ENCODE measurements at regions not wholly inside any gene's neighbourhood (a gene's known extent, or its start where the extent isn't known, plus 50 kb on each side); places are given as distances from the start of the nearest gene placed in this dataset.

- Histone ChIP-seq H3K27me3 (ENCODE audit: control insufficient read depth in 1 of 2, insufficient read depth in 2 of 2, low read length in 2 of 2) (peaks cover 0 to 9% of the 10 kb centered on the region in 2 donors), H3K4me3 (ENCODE audit: low read depth in 1 of 2, low read length in 2 of 2) (no peak overlapping the region), H3K36me3 (ENCODE audit: control insufficient read depth in 1 of 2, insufficient read depth in 2 of 2, low read length in 2 of 2) (no peaks in the 10 kb centered on the region), H3K9me3 (ENCODE audit: control insufficient read depth in 1 of 2, low read length in 2 of 2) (no peaks in the 10 kb centered on the region), H3K27ac (ENCODE audit: low read depth, low read length) (no peak overlapping the region), H3K9ac (ENCODE audit: low read depth in 1 of 2, low read length in 2 of 2) (no peak overlapping the region), H3K4me1 (ENCODE audit: control insufficient read depth in 1 of 2, insufficient read depth in 2 of 2, low read length in 2 of 2) (no peaks in the 10 kb centered on the region)
Measured at GRCh38 chr4:129167640-129168260, 71.8 kb downstream of the C4orf33 start.

- H3K27me3 ChIP-seq (ENCODE audit: control insufficient read depth in 1 of 2, insufficient read depth in 2 of 2, low read length in 2 of 2), result peaks cover 0 to 9% of the 10 kb centered on the region in 2 donors
- H3K9me3 ChIP-seq (ENCODE audit: control insufficient read depth in 1 of 2, low read length in 2 of 2), result no peaks in the 10 kb centered on the region
- no peaks in the 10 kb centered on the region for H3K4me1 ChIP-seq (ENCODE audit: control insufficient read depth in 1 of 2, insufficient read depth in 2 of 2, low read length in 2 of 2)
- no peaks in the 10 kb centered on the region for H3K36me3 ChIP-seq (ENCODE audit: control insufficient read depth in 1 of 2, insufficient read depth in 2 of 2, low read length in 2 of 2)
- no peak overlapping the region for H3K27ac ChIP-seq (ENCODE audit: low read depth, low read length)
- H3K9ac ChIP-seq (ENCODE audit: low read depth in 1 of 2, low read length in 2 of 2), result no peak overlapping the region
- no peak overlapping the region for H3K4me3 ChIP-seq (ENCODE audit: low read depth in 1 of 2, low read length in 2 of 2)
Measured at GRCh38 chr4:129172181-129172580, 76.2 kb downstream of the C4orf33 start.

GRCh38 chr4:129176864-129177263 is 80.9 kb downstream of the C4orf33 start:
- Histone ChIP-seq H3K4me1 (ENCODE audit: control insufficient read depth in 1 of 2, insufficient read depth in 2 of 2, low read length in 2 of 2) (no peaks in the 10 kb centered on the region), H3K9me3 (ENCODE audit: control insufficient read depth in 1 of 2, low read length in 2 of 2) (no peaks in the 10 kb centered on the region), H3K27ac (ENCODE audit: low read depth, low read length) (no peak overlapping the region), H3K9ac (ENCODE audit: low read depth in 1 of 2, low read length in 2 of 2) (no peak overlapping the region), H3K4me3 (ENCODE audit: low read depth in 1 of 2, low read length in 2 of 2) (no peak overlapping the region), H3K27me3 (ENCODE audit: control insufficient read depth in 1 of 2, insufficient read depth in 2 of 2, low read length in 2 of 2) (no peaks in the 10 kb centered on the region), H3K36me3 (ENCODE audit: control insufficient read depth in 1 of 2, insufficient read depth in 2 of 2, low read length in 2 of 2) (no peaks in the 10 kb centered on the region)

DNA sequence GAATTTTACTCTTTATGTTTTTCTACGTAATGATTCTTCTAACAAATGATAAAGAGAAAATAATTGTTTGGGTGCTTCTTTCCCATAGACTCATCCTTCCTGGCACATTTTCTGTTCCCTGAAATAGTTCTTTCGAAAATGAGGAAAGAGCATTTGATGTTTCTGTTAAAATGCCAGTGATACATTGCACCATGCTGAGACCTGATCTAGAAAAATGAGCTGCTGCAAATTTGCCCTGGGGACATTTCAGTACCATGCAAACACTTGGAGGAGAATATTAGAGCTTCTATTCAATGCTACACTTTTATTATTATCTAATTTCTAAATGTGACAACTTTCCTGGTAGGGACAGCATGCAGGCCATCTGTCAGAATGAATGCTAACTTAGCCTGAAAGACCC is 83.3 kb downstream of the C4orf33 start:
- Histone ChIP-seq H3K27ac (ENCODE audit: low read depth, low read length) (no peak overlapping the region), H3K36me3 (ENCODE audit: control insufficient read depth in 1 of 2, insufficient read depth in 2 of 2, low read length in 2 of 2) (no peaks in the 10 kb centered on the region), H3K4me3 (ENCODE audit: low read depth in 1 of 2, low read length in 2 of 2) (no peak overlapping the region), H3K27me3 (ENCODE audit: control insufficient read depth in 1 of 2, insufficient read depth in 2 of 2, low read length in 2 of 2) (no peaks in the 10 kb centered on the region), H3K4me1 (ENCODE audit: control insufficient read depth in 1 of 2, insufficient read depth in 2 of 2, low read length in 2 of 2) (no peaks in the 10 kb centered on the region), H3K9me3 (ENCODE audit: control insufficient read depth in 1 of 2, low read length in 2 of 2) (no peaks in the 10 kb centered on the region), H3K9ac (ENCODE audit: low read depth in 1 of 2, low read length in 2 of 2) (no peak overlapping the region)

GRCh38 chr4:129189630-129190029 is 93.7 kb downstream of the C4orf33 start:
- Histone ChIP-seq H3K27me3 (ENCODE audit: control insufficient read depth in 1 of 2, insufficient read depth in 2 of 2, low read length in 2 of 2) (no peaks in the 10 kb centered on the region), H3K9ac (ENCODE audit: low read depth in 1 of 2, low read length in 2 of 2) (no peak overlapping the region), H3K4me3 (ENCODE audit: low read depth in 1 of 2, low read length in 2 of 2) (no peak overlapping the region), H3K4me1 (ENCODE audit: control insufficient read depth in 1 of 2, insufficient read depth in 2 of 2, low read length in 2 of 2) (no peaks in the 10 kb centered on the region), H3K36me3 (ENCODE audit: control insufficient read depth in 1 of 2, insufficient read depth in 2 of 2, low read length in 2 of 2) (no peaks in the 10 kb centered on the region), H3K9me3 (ENCODE audit: control insufficient read depth in 1 of 2, low read length in 2 of 2) (no peaks in the 10 kb centered on the region), H3K27ac (ENCODE audit: low read depth, low read length) (no peak overlapping the region)

GRCh38 chr4:129193357-129194100 is 97.6 kb downstream of the C4orf33 start:
- Histone ChIP-seq H3K9me3 (ENCODE audit: control insufficient read depth in 1 of 2, low read length in 2 of 2) (no peaks in the 10 kb centered on the region), H3K36me3 (ENCODE audit: control insufficient read depth in 1 of 2, insufficient read depth in 2 of 2, low read length in 2 of 2) (no peaks in the 10 kb centered on the region), H3K27me3 (ENCODE audit: control insufficient read depth in 1 of 2, insufficient read depth in 2 of 2, low read length in 2 of 2) (no peaks in the 10 kb centered on the region), H3K27ac (ENCODE audit: low read depth, low read length) (no peak overlapping the region), H3K4me3 (ENCODE audit: low read depth in 1 of 2, low read length in 2 of 2) (no peak overlapping the region), H3K9ac (ENCODE audit: low read depth in 1 of 2, low read length in 2 of 2) (no peak overlapping the region), H3K4me1 (ENCODE audit: control insufficient read depth in 1 of 2, insufficient read depth in 2 of 2, low read length in 2 of 2) (no peaks in the 10 kb centered on the region)

GRCh38 chr4:129208481-129208880 is 112.5 kb downstream of the C4orf33 start:
- Histone ChIP-seq H3K9me3 (ENCODE audit: control insufficient read depth in 1 of 2, low read length in 2 of 2) (no peaks in the 10 kb centered on the region), H3K9ac (ENCODE audit: low read depth in 1 of 2, low read length in 2 of 2) (no peak overlapping the region), H3K36me3 (ENCODE audit: control insufficient read depth in 1 of 2, insufficient read depth in 2 of 2, low read length in 2 of 2) (no peaks in the 10 kb centered on the region), H3K27ac (ENCODE audit: low read depth, low read length) (no peak overlapping the region), H3K4me1 (ENCODE audit: control insufficient read depth in 1 of 2, insufficient read depth in 2 of 2, low read length in 2 of 2) (no peaks in the 10 kb centered on the region), H3K27me3 (ENCODE audit: control insufficient read depth in 1 of 2, insufficient read depth in 2 of 2, low read length in 2 of 2) (no peaks in the 10 kb centered on the region), H3K4me3 (ENCODE audit: low read depth in 1 of 2, low read length in 2 of 2) (no peak overlapping the region)

DNA sequence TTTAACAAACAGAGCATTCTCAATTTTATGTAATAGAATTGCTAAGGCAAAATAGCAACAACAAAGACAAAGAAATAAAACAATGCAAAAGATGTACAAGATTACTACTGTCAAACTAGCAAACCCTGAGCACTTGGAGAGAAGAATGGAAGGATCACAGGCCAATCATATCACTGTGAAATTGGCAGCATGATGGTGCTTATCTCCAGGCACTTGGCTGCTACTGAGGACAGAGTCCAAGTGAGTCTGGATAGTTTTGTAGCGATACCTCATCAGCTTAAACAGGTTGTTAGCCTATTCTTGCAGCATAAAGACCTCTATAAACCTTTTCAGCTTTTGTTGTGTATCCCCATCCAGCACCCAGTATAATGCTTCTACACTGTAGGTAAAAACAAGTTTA is 117.7 kb downstream of the C4orf33 start:
- H3K27me3 ChIP-seq (ENCODE audit: control insufficient read depth in 1 of 2, insufficient read depth in 2 of 2, low read length in 2 of 2), result no peaks in the 10 kb centered on the region
- no peak overlapping the region for H3K27ac ChIP-seq (ENCODE audit: low read depth, low read length)
- no peak overlapping the region for H3K9ac ChIP-seq (ENCODE audit: low read depth in 1 of 2, low read length in 2 of 2)
- H3K4me3 ChIP-seq (ENCODE audit: low read depth in 1 of 2, low read length in 2 of 2), result no peak overlapping the region
- H3K9me3 ChIP-seq (ENCODE audit: control insufficient read depth in 1 of 2, low read length in 2 of 2), result no peaks in the 10 kb centered on the region
- no peaks in the 10 kb centered on the region for H3K4me1 ChIP-seq (ENCODE audit: control insufficient read depth in 1 of 2, insufficient read depth in 2 of 2, low read length in 2 of 2)
- no peaks in the 10 kb centered on the region for H3K36me3 ChIP-seq (ENCODE audit: control insufficient read depth in 1 of 2, insufficient read depth in 2 of 2, low read length in 2 of 2)

GRCh38 chr4:129218360-129218759 is 122.4 kb downstream of the C4orf33 start:
- no peak overlapping the region for H3K27ac ChIP-seq (ENCODE audit: low read depth, low read length)
- no peaks in the 10 kb centered on the region for H3K4me1 ChIP-seq (ENCODE audit: control insufficient read depth in 1 of 2, insufficient read depth in 2 of 2, low read length in 2 of 2)
- no peaks in the 10 kb centered on the region for H3K27me3 ChIP-seq (ENCODE audit: control insufficient read depth in 1 of 2, insufficient read depth in 2 of 2, low read length in 2 of 2)

GRCh38 chr4:129218897-129219296 is 122.9 kb downstream of the C4orf33 start:
- H3K9me3 ChIP-seq (ENCODE audit: control insufficient read depth in 1 of 2, low read length in 2 of 2), result no peaks in the 10 kb centered on the region
- H3K9ac ChIP-seq (ENCODE audit: low read depth in 1 of 2, low read length in 2 of 2), result no peak overlapping the region
- H3K4me3 ChIP-seq (ENCODE audit: low read depth in 1 of 2, low read length in 2 of 2), result no peak overlapping the region
- H3K27me3 ChIP-seq (ENCODE audit: control insufficient read depth in 1 of 2, insufficient read depth in 2 of 2, low read length in 2 of 2), result no peaks in the 10 kb centered on the region
- H3K4me1 ChIP-seq (ENCODE audit: control insufficient read depth in 1 of 2, insufficient read depth in 2 of 2, low read length in 2 of 2), result no peaks in the 10 kb centered on the region
- no peaks in the 10 kb centered on the region for H3K36me3 ChIP-seq (ENCODE audit: control insufficient read depth in 1 of 2, insufficient read depth in 2 of 2, low read length in 2 of 2)
- no peak overlapping the region for H3K27ac ChIP-seq (ENCODE audit: low read depth, low read length)

More at GRCh38 chr4:129218360-129218759, 122.4 kb downstream of the C4orf33 start:
- H3K9me3 ChIP-seq (ENCODE audit: control insufficient read depth in 1 of 2, low read length in 2 of 2), result no peaks in the 10 kb centered on the region
- no peaks in the 10 kb centered on the region for H3K36me3 ChIP-seq (ENCODE audit: control insufficient read depth in 1 of 2, insufficient read depth in 2 of 2, low read length in 2 of 2)
- H3K9ac ChIP-seq (ENCODE audit: low read depth in 1 of 2, low read length in 2 of 2), result no peak overlapping the region
- H3K4me3 ChIP-seq (ENCODE audit: low read depth in 1 of 2, low read length in 2 of 2), result no peak overlapping the region
